ENCODE measurements at regions not wholly inside any gene's neighbourhood (a gene's known extent, or its start where the extent isn't known, plus 50 kb on each side); places are given as distances from the start of the nearest gene placed in this dataset.

GRCh38 chr2:102971701-102972100 lies 209.9 kb downstream of the TMEM182 start:
- Histone ChIP-seq H3K27me3 (ENCODE audit: control insufficient read depth, insufficient read depth, low read length) (no peaks in the 10 kb centered on the region), H3K4me3 (ENCODE audit: low read length) (no peak overlapping the region), H3K9ac (ENCODE audit: low read length) (no peak overlapping the region), H3K4me1 (ENCODE audit: control insufficient read depth, insufficient read depth, low read length) (no peaks in the 10 kb centered on the region), H3K36me3 (ENCODE audit: control insufficient read depth, insufficient read depth, low read length) (no peaks in the 10 kb centered on the region), H3K27ac (ENCODE audit: low read depth, low read length) (no peak overlapping the region)

GRCh38 chr2:102975996-102976975 lies 214.5 kb downstream of the TMEM182 start:
- Histone ChIP-seq H3K36me3 (ENCODE audit: control insufficient read depth, insufficient read depth, low read length) (no peaks in the 10 kb centered on the region), H3K4me3 (ENCODE audit: low read length) (no peak overlapping the region), H3K27me3 (ENCODE audit: control insufficient read depth, insufficient read depth, low read length) (no peaks in the 10 kb centered on the region), H3K4me1 (ENCODE audit: control insufficient read depth, insufficient read depth, low read length) (no peaks in the 10 kb centered on the region), H3K27ac (ENCODE audit: low read depth, low read length) (no peak overlapping the region), H3K9ac (ENCODE audit: low read length) (no peak overlapping the region)

GRCh38 chr2:102977426-102978090 lies 215.7 kb downstream of the TMEM182 start:
- Histone ChIP-seq H3K4me1 (ENCODE audit: control insufficient read depth, insufficient read depth, low read length) (no peaks in the 10 kb centered on the region), H3K9ac (ENCODE audit: low read length) (no peak overlapping the region), H3K27me3 (ENCODE audit: control insufficient read depth, insufficient read depth, low read length) (no peaks in the 10 kb centered on the region), H3K4me3 (ENCODE audit: low read length) (no peak overlapping the region), H3K27ac (ENCODE audit: low read depth, low read length) (no peak overlapping the region), H3K36me3 (ENCODE audit: control insufficient read depth, insufficient read depth, low read length) (no peaks in the 10 kb centered on the region)

GRCh38 chr2:102978091-102978490 lies 216.3 kb downstream of the TMEM182 start:
- Histone ChIP-seq H3K9ac (ENCODE audit: low read length) (no peak overlapping the region), H3K4me1 (ENCODE audit: control insufficient read depth, insufficient read depth, low read length) (no peaks in the 10 kb centered on the region), H3K36me3 (ENCODE audit: control insufficient read depth, insufficient read depth, low read length) (no peaks in the 10 kb centered on the region), H3K4me3 (ENCODE audit: low read length) (no peak overlapping the region), H3K27ac (ENCODE audit: low read depth, low read length) (no peak overlapping the region), H3K27me3 (ENCODE audit: control insufficient read depth, insufficient read depth, low read length) (no peaks in the 10 kb centered on the region)

GRCh38 chr2:102979429-102979828 lies 217.6 kb downstream of the TMEM182 start:
- Histone ChIP-seq H3K4me3 (ENCODE audit: low read length) (no peak overlapping the region), H3K27ac (ENCODE audit: low read depth, low read length) (no peak overlapping the region), H3K4me1 (ENCODE audit: control insufficient read depth, insufficient read depth, low read length) (no peaks in the 10 kb centered on the region), H3K27me3 (ENCODE audit: control insufficient read depth, insufficient read depth, low read length) (no peaks in the 10 kb centered on the region), H3K36me3 (ENCODE audit: control insufficient read depth, insufficient read depth, low read length) (no peaks in the 10 kb centered on the region), H3K9ac (ENCODE audit: low read length) (no peak overlapping the region)

GRCh38 chr2:102983786-102984185 lies 222.0 kb downstream of the TMEM182 start:
- H3K9ac ChIP-seq (ENCODE audit: low read length) = no peak overlapping the region
- no peak overlapping the region for H3K27ac ChIP-seq (ENCODE audit: low read depth, low read length)
- H3K4me3 ChIP-seq (ENCODE audit: low read length) = no peak overlapping the region
- no peaks in the 10 kb centered on the region for H3K4me1 ChIP-seq (ENCODE audit: control insufficient read depth, insufficient read depth, low read length)
- no peaks in the 10 kb centered on the region for H3K36me3 ChIP-seq (ENCODE audit: control insufficient read depth, insufficient read depth, low read length)
- H3K27me3 ChIP-seq (ENCODE audit: control insufficient read depth, insufficient read depth, low read length) = no peaks in the 10 kb centered on the region

GRCh38 chr2:102986826-102987490 lies 225.1 kb downstream of the TMEM182 start:
- no peak overlapping the region for H3K9ac ChIP-seq (ENCODE audit: low read length)
- no peak overlapping the region for H3K4me3 ChIP-seq (ENCODE audit: low read length)
- H3K27ac ChIP-seq (ENCODE audit: low read depth, low read length) = no peak overlapping the region
- H3K4me1 ChIP-seq (ENCODE audit: control insufficient read depth, insufficient read depth, low read length) = no peaks in the 10 kb centered on the region
- no peaks in the 10 kb centered on the region for H3K27me3 ChIP-seq (ENCODE audit: control insufficient read depth, insufficient read depth, low read length)
- no peaks in the 10 kb centered on the region for H3K36me3 ChIP-seq (ENCODE audit: control insufficient read depth, insufficient read depth, low read length)

GRCh38 chr2:102992607-102993006 lies 230.8 kb downstream of the TMEM182 start:
- H3K27me3 ChIP-seq (ENCODE audit: control insufficient read depth, insufficient read depth, low read length) = no peaks in the 10 kb centered on the region
- no peaks in the 10 kb centered on the region for H3K36me3 ChIP-seq (ENCODE audit: control insufficient read depth, insufficient read depth, low read length)
- no peak overlapping the region for H3K9ac ChIP-seq (ENCODE audit: low read length)
- H3K4me3 ChIP-seq (ENCODE audit: low read length) = no peak overlapping the region
- H3K4me1 ChIP-seq (ENCODE audit: control insufficient read depth, insufficient read depth, low read length) = no peaks in the 10 kb centered on the region
- no peak overlapping the region for H3K27ac ChIP-seq (ENCODE audit: low read depth, low read length)

- H3K4me3 ChIP-seq (ENCODE audit: low read length) = no peak overlapping the region
- no peak overlapping the region for H3K9ac ChIP-seq (ENCODE audit: low read length)
- no peaks in the 10 kb centered on the region for H3K27me3 ChIP-seq (ENCODE audit: control insufficient read depth, insufficient read depth, low read length)
- H3K36me3 ChIP-seq (ENCODE audit: control insufficient read depth, insufficient read depth, low read length) = no peaks in the 10 kb centered on the region
- H3K4me1 ChIP-seq (ENCODE audit: control insufficient read depth, insufficient read depth, low read length) = no peaks in the 10 kb centered on the region
- H3K27ac ChIP-seq (ENCODE audit: low read depth, low read length) = no peak overlapping the region
Measured at GRCh38 chr2:102999958-103000357, 238.1 kb downstream of the TMEM182 start.

- Histone ChIP-seq H3K36me3 (ENCODE audit: control insufficient read depth, insufficient read depth, low read length) (no peaks in the 10 kb centered on the region), H3K9ac (ENCODE audit: low read length) (no peak overlapping the region), H3K4me1 (ENCODE audit: control insufficient read depth, insufficient read depth, low read length) (no peaks in the 10 kb centered on the region), H3K4me3 (ENCODE audit: low read length) (no peak overlapping the region), H3K27me3 (ENCODE audit: control insufficient read depth, insufficient read depth, low read length) (no peaks in the 10 kb centered on the region), H3K27ac (ENCODE audit: low read depth, low read length) (no peak overlapping the region)
Measured at GRCh38 chr2:103002954-103003353, 241.1 kb downstream of the TMEM182 start.

- Histone ChIP-seq H3K9ac (ENCODE audit: low read length) (no peak overlapping the region), H3K4me1 (ENCODE audit: control insufficient read depth, insufficient read depth, low read length) (no peaks in the 10 kb centered on the region), H3K36me3 (ENCODE audit: control insufficient read depth, insufficient read depth, low read length) (no peaks in the 10 kb centered on the region), H3K27me3 (ENCODE audit: control insufficient read depth, insufficient read depth, low read length) (no peaks in the 10 kb centered on the region), H3K27ac (ENCODE audit: low read depth, low read length) (no peak overlapping the region), H3K4me3 (ENCODE audit: low read length) (no peak overlapping the region)
Measured at GRCh38 chr2:103003750-103004260, 242.0 kb downstream of the TMEM182 start.

- no peak overlapping the region for H3K4me3 ChIP-seq (ENCODE audit: low read length)
- H3K4me1 ChIP-seq (ENCODE audit: control insufficient read depth, insufficient read depth, low read length) = no peaks in the 10 kb centered on the region
- no peaks in the 10 kb centered on the region for H3K27me3 ChIP-seq (ENCODE audit: control insufficient read depth, insufficient read depth, low read length)
- no peak overlapping the region for H3K9ac ChIP-seq (ENCODE audit: low read length)
- H3K27ac ChIP-seq (ENCODE audit: low read depth, low read length) = no peak overlapping the region
- H3K36me3 ChIP-seq (ENCODE audit: control insufficient read depth, insufficient read depth, low read length) = no peaks in the 10 kb centered on the region
Measured at GRCh38 chr2:103004426-103004942, 242.7 kb downstream of the TMEM182 start.

All from rectal smooth muscle tissue (tissue), 1 donor.